DMS 273 (cell line): ENCODE measurements at regions not wholly inside any gene's neighbourhood (a gene's known extent, or its start where the extent isn't known, plus 50 kb on each side); places are given as distances from the start of the nearest gene placed in this dataset.
"Not testable (repeated sequence)": the region's sequence is repeated elsewhere in the genome, so short reads cannot be mapped to it uniquely, and the experiment has no call there.

ENCODE experiments used
- DNase-seq: peaks from one replicate; lab custom pipeline; 2025; ENCODE audit not compliant: unreplicated experiment; lab: John Stamatoyannopoulos, UW

DNA sequence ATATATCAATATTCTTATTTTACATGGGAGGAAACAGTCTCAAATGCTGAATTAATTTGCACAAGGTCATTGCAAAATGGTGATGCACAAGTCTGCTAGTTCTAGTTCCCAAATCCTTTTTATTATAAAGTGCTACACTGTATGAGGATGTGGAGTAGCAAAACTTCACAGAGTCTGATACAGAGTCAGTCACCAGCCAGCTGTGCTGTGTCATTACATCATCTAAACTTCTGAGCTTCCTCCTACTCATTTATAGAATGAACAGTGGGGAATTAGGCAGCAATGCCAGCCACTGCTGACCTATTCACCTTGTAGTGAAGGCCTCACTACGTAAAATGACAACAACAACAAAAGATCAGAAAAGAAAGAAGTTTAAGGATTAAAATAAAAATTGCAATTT, 357.8 kb downstream of the TMEM167A start:
- DNase-seq = no peak

DNA sequence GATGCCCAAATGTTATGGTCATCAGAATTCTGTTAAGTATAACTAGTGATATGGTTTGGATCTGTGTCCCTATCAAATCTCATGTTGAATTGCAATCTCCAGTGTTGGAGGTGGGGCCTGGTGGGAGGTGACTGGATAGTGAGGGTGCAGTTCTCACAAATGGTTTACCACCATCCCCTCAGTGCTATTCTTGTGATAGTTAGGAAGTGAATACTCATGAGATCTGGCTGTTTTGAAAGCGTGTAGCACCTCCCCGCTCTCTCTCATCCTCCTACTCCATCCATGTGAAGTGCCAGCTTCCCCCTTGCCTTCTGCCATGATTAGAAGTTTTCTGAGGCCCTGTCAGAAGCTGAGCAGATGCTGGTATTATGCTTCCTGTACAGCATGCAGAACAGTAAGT, 359.5 kb downstream of the TMEM167A start:
- DNase-seq = no peak

DNA sequence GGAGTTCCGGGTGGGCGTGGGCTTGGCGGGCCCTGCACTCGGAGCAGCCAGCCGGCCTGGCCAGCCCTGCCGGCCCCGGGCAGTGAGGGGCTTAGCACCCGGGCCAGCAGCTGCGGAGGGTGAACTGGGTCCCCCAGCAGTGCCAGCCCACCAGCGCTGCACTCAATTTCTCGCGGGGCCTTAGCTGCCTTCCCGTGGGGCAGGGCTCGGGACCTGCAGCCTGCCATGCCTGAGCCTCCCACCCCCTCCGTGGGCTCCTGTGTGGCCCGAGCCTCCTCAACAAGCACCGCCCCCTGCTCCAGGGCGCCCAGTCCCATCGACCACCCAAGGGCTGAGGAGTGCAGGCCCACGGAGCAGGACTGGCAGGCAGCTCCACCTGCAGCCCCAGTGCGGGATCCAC, 362.5 kb downstream of the TMEM167A start:
- not testable (repeated sequence) for DNase-seq

DNA sequence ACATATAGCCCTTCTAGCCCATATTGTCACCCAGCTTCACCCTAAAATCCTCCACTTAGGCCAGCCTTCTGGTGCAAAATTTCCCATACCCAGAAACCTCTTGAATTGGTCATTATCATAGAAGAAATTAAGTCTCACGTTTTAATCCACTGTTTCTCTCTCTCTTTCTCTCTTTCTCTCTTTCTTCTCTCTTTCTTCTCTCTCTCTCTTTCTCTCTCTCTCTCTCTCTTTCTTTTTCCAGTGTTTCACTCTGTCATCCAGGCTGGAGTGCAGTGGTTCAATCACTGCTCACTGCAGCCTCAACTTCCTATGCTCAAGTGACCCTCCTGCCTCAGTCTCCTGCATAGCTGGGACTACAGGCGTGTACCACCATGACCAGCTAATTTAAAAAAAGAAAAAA, 363.4 kb downstream of the TMEM167A start:
- DNase-seq = no peak

DNA sequence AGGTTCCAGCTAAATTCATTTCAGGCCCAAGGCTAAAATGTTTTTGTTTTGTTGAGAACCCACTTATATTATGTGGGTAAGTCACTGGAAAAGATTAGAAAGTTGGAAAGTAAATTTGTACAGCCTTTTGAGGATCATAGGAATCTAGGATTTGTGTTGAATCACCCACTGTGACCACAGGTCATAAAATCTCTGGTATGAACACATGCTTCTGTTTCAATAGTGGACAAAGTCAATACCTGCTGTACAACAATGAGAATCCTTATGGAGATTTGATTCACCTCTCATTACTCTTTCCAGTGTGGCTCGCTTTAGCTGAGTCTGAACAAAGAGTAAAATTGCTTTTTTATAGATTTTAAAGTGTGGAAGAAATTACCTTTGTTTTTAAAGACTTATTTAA, 369.5 kb downstream of the TMEM167A start:
- DNase-seq = no peak

DNA sequence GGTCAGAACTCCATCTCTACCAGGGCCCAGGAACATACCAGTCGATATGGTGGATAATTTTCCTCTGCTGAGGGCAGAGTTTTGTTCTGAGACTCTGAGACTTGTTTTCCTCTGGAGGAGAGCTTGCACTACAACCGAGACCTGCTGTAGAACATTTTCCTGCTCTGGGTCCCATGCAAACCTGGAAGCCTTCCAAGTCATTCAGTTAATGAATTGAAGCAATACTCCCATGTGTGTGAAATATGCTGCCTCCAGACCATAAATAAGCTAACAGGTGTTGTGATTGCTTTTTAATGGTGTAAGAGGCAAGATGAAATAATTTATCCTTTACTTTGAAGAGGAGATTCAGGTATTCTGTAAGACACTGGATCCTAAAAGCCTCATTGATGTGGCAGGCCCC, 372.8 kb downstream of the TMEM167A start:
- no peak for DNase-seq

DNA sequence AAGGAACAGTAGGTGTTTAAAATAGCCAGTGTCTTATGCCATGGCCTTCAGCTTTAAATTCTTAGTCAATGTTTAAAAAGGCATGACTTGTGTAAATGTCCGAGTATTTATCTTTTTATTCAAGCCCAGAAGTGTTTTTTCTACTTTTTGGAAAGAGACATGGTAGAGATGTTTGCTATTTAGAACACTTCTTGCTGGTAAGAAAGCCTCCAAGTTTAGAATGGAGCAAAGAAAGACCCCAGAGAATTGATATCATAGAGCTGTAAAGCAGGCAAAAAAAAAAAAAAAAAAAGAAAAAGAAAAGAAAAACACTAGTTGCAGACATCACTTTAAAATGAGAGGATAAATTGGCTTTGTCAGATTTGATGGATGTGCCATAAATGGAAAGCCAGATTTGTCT, 375.1 kb downstream of the TMEM167A start:
- DNase-seq = no peak

DNA sequence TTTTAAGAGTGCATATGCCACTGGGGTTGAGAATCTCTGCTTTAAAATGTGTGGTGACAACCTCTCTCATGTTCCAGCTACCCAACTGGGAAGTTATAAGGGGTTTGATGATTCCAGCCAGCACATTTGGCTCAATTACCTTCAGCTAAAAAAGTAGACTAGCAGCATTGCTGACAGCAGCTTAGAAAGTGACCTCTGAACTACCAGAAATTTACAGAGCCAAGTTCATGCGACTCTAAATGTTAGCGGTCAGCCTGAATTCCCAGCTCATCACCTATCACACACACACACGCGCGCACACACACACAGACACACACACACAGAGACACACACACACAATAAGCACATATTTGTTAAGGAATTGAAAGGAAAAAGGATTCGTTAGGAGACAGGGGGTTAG, 377.5 kb downstream of the TMEM167A start:
- no peak for DNase-seq

DNA sequence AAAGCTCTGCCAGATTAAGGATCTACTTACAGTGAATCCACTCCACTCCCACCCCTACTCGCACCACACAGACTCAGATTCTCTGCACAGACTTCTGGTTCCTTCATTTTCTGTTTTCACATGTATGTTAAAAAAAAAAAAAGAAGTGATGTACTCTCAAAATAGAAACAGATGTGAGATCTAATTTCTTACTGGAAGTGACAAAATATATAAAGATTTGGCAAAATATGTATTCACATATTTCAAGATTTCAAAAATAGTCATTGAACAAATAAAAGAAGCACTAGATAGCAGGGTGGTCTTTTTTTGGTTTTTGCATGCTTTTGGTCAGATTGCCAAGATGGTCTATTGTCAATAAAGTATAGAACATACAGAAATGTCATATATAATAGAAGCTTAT, 379.2 kb downstream of the TMEM167A start:
- no peak for DNase-seq

DNA sequence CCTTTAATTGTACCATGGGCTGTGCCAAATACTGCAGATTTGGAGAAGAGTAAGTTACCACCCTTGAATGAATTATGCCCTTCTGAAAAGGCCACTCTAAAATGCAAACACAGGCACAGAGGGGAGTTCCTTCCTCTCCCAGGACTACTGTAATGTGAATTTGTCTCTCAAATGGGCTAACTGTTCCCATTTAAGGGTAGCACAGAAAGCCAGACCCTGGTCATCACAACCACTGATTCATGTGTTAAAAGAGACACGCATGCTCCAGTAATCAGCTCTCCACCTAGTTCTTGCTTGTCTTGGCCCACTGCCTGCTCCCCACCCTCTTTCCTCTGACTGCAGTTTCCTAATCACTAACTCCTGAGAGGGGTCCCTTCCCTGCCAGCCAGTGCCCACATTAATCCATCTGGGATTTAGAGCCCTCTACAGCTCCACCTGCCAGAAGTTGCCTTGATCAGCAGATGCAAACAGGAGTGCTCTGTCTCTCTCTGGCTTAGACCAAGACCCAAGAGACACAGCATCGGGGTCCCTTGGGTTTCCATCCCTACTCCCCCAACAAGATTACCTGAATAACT, 382.4 kb downstream of the TMEM167A start:
- DNase-seq = no peak

DNA sequence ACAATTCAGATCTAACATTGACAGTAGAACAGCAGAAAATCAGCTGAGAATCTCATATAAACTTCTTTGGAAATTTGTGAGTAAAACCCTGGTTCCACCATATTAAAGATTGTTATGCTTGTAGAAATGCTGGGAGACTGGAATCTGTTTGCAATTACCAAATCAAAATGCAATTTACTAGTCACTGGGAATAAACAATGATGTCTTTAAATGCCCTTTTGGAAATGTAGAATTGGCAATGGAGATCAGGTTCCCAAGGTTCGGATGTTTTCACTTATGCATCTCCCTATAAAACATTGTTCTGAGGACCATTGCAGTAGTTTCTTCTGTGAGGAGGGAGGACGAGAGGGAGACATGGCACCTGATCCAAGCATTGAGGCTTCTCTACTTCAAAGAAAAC, 384.4 kb downstream of the TMEM167A start:
- no peak for DNase-seq

DNA sequence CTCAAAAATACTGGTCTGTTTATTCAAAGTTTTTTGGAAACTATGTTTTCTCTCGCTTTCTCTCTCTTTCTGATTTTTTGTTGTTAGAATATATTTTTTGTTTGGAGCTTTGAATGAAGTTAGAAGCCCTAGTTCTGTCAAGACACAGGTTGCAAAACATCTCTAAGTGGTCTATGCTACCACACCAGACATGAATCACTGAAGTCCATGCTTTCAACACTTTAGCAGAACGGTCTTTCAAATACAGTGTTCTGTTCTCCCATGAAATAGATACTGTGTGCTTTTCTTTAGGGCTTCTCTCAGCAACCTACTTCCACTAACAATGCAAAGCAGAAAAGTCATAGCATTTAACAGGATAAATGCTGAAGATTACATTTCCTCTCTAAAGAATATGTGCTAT, 392.5 kb downstream of the TMEM167A start:
- DNase-seq = no peak

DNA sequence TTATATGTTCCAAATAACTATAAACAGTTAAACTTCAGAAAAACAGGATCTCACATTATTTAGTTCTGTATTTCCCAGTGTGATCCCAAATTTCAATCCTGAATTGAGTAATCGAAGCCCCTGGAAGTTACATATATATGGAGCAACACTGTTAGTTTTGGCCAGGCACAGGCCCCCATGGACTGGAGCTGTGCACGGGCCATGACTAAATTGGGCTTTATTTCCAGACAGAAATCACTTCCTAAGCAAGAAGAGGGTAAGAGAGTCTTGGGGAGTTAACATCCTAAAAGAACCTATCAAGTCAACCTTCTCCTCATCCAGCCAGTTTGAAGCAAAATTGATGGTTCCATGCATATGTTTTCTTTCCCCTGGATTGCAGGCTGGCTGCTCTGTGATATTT, 393.0 kb downstream of the TMEM167A start:
- no peak for DNase-seq

DNA sequence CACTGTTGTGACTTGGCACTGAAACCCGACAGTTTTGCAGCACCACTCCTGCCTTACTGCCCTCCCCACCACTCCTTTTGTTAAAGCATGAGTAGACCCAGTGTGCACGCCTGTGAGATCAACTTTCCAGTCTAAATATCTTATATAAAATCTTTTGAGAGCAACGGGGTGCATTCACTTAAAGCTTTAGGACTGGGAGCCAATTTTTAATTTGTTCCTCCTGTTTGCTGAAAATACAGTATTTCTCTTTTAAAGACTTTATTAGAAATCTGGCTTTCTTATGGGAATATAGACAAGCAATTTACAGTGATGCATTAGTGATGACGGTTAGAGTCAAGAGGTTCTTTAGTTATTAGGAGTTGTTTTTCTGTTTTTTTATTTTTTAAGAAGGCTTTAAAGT, 397.5 kb downstream of the TMEM167A start:
- no peak for DNase-seq

DNA sequence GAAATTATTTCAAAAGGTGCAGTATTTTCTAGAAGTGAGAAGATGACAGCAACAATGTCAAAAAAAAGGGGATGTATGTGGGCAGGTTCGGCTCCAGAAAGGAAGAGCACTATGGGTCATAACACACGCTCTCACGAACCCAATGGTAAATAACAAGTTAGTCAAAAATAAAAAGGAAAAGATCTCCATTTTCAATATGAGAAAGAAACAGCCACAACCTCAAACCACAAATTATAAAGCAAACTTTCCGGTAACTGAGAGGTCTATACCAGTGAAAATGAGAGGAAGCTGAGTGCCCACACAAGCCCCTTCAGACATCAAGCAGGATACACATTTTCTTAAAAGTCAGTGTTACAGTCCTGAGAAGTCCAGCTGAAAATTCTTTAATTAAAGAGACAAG, 398.5 kb upstream of the RPS23 start:
- no peak for DNase-seq

DNA sequence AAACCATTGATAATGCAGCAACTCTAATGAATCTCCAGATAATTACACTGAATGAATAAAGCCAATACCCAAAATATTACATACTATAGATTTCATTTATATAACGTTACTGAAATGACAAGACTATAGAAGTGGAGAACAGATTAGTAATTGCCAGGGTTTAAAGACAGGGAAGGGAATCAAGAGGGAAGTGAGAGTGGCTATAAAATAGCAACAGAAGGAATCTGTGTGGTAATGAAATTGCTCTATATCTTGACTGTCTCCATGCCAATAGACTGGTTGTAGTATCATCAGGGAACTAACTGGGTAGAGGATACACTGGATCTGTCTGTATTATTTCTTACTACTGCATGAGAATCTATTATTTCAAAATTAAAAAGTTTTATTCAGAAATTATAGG, 396.5 kb upstream of the RPS23 start:
- DNase-seq = no peak

DNA sequence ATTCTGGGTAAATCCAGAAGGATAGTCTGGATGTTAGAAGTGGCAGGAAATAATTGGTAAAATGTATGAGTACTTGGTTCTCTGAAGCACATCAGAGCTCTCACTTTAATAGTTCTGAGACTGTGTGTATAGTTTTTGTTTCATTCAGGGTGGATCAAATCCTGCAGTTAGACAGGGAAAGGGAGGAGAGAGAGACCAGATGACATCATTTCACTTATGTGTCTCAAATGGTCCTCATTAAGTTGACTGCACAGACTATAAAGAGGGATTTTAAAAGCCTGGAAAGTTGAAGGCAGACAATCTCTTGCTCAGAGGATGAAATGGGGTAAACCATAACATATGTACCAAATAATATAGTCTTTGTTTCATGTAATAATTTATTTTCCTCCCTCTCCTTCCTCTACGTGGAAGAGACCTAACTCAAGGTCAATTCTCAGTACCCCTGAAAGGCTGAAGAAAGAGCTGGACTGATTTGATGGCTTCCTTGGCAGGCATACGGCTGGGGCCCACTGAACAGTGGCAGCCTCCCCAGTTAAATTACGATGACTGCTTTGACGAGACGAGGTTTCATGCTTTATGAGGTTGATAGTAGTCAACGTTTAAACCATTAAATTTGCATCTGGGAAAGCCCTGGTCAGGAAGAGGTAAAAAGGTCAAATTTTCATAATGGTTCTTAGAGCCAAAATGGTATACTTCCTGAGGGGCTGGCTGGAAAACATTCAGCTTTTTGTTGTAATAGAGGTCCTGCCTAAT, 395.1 kb upstream of the RPS23 start:
- no peak for DNase-seq

DNA sequence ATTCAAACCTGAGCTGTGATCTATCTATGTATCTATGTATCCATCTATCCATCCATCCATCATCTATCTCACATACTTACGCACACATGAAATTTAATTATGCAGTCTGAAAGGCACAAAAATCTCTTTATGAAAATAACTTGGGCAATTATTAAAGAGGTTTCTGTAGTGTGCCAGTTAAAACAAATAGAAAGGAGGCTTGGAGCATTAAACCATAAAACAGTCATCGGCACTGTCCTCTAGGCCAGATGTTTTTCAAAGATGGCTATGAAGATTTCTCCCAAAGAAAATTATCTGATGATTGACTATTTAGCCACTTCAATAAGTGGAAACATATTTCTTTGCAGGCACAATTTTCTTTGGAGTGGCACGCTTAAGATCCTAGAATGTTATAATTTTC, 392.5 kb upstream of the RPS23 start:
- DNase-seq = no peak

DNA sequence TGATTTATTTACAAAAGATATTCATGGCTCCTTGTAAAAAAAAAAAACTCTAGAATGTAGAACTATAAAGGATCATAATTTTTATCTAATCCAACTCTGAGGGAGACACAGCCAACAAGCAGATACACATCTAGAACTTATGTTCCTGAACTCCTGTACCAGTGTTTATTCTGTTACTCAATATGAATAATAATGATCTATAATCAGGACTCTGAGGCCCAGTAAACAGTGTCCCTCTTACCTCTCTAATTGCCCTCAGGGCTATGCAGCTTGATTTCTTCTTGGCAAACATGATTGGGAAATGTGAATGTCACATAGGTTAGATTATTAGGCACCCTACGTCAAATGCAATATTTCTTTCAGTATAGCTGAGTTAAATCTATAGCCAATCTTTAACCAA, 391.6 kb upstream of the RPS23 start:
- DNase-seq = no peak

DNA sequence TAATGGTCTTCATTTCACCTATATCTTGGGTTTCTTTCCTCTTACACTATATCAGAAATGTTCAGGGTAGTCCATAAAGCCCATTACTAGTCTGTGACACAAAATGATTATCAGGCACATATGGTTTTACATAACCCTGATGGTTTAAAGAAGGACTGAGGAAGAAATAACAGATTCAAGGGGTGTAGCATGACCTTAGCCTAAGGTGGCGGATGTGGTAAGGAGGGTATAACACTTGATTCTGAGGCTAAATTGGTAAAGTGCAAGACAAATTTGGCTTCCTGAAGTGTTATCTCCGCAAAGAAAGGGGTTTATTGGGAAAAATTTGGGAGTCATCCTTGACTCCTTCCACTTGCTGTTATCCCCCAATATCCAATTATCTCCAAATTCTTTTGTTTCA, 388.2 kb upstream of the RPS23 start:
- no peak for DNase-seq

DNA sequence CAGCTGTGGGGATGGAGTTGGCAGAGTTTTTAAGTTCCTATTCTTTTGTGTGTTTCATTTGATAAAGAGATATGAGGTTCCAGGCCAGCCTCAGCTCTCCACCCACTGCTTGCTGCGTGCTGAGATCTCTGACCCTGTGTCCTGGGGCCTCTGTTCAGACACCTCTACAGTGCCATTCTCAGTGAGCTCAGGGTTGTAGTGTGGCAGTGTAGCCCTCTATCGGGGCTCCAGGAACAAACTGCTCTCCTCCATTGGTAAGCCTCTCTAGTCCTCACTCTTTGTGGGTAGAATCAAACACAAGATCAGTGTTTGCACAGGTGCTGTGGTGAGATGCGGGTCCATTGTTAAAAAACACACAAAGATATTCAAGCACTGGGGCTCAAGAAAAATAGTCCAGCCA, 386.6 kb upstream of the RPS23 start:
- no peak for DNase-seq

DNA sequence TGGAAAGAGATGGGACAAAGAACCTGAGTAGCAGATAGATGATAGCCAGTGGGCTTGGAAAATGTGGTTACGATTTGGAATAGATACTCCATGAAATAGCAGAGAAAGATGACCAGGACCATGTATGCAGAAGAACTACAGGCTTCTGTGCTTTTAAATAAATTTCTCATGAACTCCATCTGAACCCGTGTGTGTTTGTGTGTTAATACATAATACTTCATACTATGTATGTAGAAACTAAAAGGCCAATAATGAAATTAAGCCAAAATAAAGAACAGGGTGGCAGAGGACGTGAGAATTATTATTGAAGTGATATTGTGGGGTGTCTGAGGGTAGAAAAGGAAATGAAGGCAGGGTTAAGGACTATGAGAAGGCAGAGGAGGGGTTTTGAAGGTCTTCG, 385.1 kb upstream of the RPS23 start:
- DNase-seq = no peak

DNA sequence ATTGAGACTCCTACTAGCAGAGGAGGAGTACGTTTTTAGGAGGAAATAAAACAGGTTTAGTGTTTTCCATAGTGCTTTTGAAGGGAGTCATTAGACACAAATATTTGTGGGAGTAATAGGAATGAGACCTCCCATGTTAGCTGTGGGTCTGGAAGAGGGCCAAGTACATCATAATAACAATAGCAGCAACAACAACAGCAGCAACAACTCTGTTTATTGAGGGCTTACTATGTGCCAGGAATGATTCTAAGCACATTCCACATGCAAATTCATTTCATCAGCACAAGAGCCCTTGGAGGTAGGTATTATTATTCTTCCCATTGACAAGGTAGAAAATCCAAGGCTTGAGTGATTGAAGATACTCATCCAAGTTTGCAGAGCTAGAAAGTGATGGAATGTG, 384.2 kb upstream of the RPS23 start:
- no peak for DNase-seq
